Sigmoid colon (tissue), 6 donors: ENCODE measurements at regions not wholly inside any gene's neighbourhood (a gene's known extent, or its start where the extent isn't known, plus 50 kb on each side); places are given as distances from the start of the nearest gene placed in this dataset.
"Not testable (repeated sequence)": the region's sequence is repeated elsewhere in the genome, so short reads cannot be mapped to it uniquely, and the experiment has no call there.

Experiments
- DNase-seq: peaks from one replicate; pipeline ENCODE4 v3.0.0-alpha.2; 2019
- H3K27ac ChIP-seq, 4 donors: fragments of 200-600 bp; sonication (generic); one replicate each; pipeline ENCODE4 v1.5.1; 2016 to 2019; ENCODE audit warnings: mild to moderate bottlenecking in 1 of 4
- H3K27me3 ChIP-seq, 3 donors: fragments of 200-600 bp; sonication (generic); one replicate each; pipeline ENCODE4 v1.5.1; 2019; ENCODE audit warnings: mild to moderate bottlenecking in 1 of 3
- H3K36me3 ChIP-seq, 4 donors: fragments of 200-600 bp; sonication (generic); one replicate each; pipeline ENCODE4 v1.5.1; 2016 to 2019
- H3K4me1 ChIP-seq, 4 donors: fragments of 200-600 bp; sonication (generic); one replicate each; pipeline ENCODE4 v1.5.1; 2017 to 2019
- H3K4me3 ChIP-seq, 4 donors: fragments of 200-600 bp; sonication (generic); one replicate each; pipeline ENCODE4 v1.5.1; 2017 to 2019; ENCODE audit warnings: mild to moderate bottlenecking in 2 of 4, moderate library complexity in 1 of 4
- H3K9me3 ChIP-seq, 4 donors: fragments of 200-600 bp in 3 of 4; sonication (generic) in 3 of 4; one replicate each; pipeline versions ENCODE4 v1.5.1 to v1.6.1; 2013 to 2019
- CTCF ChIP-seq, 4 experiments: fragments of 450-650 bp in 3 of 4; fragments of 200-600 bp in 1 of 4; IDR thresholded peaks; one replicate each; pipeline ENCODE4 v1.5.1; 2016 to 2019; ENCODE audit warnings: antibody characterized with exemption in 4 of 4, mild to moderate bottlenecking in 3 of 4, moderate library complexity in 2 of 4
- EP300 ChIP-seq, 4 donors: sonication (generic); formaldehyde crosslinking; IDR thresholded peaks; one replicate each; pipeline ENCODE4 v1.6.1; 2017; ENCODE audit warnings: antibody characterized with exemption in 4 of 4
- POLR2A ChIP-seq, 2 donors: fragments of 450-650 bp; IDR thresholded peaks; one replicate each; pipeline ENCODE4 v1.6.1; 2016; ENCODE audit warnings: antibody characterized with exemption in 2 of 2, mild to moderate bottlenecking in 2 of 2, moderate library complexity in 2 of 2
- POLR2AphosphoS5 ChIP-seq, 4 donors: sonication (generic); formaldehyde crosslinking; IDR thresholded peaks; one replicate each; pipeline ENCODE4 v1.6.1; 2017; ENCODE audit warnings: antibody characterized with exemption in 4 of 4
- WGBS, 2 donors: extraction: QIAGEN DNeasy Blood & Tissue Kit; methylation state at CpG; one replicate each; pipeline ENCODE4 v1.1.7; 2013; 5-methylcytosine and 5-hydroxymethylcytosine counted together
- intact Hi-C: fragments of 100-400 bp; cut with DNase I; formaldehyde crosslinking; loops from one replicate; pipeline ENCODE4 v1.15.1; 2023
- donor health status: healthy with polysubstance abuse.
- donor health status: healthy.

GRCh38 chr3:176609361-176609760, 587.9 kb downstream of the TBL1XR1 start:
- H3K27ac ChIP-seq = no peak overlapping the region
- no peaks in the 10 kb centered on the region for H3K27me3 ChIP-seq
- intact Hi-C loops = no loop called here
- DNase-seq = no peak
- H3K4me1 ChIP-seq = no peaks in the 10 kb centered on the region
- 89 to 90% methylated on average over 5 of the region's 5 CpGs for whole genome bisulfite sequencing, 2 donors
- no peaks in the 10 kb centered on the region for H3K36me3 ChIP-seq
- no peak for TF ChIP-seq POLR2AphosphoS5 (IDR thresholded peaks at IDR 0.05)
- no peak for TF ChIP-seq EP300 (IDR thresholded peaks at IDR 0.05)
- no peak for TF ChIP-seq CTCF (IDR thresholded peaks at IDR 0.05)
- TF ChIP-seq POLR2A (IDR thresholded peaks at IDR 0.05) = no peak
- H3K9me3 ChIP-seq = no peaks in the 10 kb centered on the region
- no peak overlapping the region for H3K4me3 ChIP-seq

DNA sequence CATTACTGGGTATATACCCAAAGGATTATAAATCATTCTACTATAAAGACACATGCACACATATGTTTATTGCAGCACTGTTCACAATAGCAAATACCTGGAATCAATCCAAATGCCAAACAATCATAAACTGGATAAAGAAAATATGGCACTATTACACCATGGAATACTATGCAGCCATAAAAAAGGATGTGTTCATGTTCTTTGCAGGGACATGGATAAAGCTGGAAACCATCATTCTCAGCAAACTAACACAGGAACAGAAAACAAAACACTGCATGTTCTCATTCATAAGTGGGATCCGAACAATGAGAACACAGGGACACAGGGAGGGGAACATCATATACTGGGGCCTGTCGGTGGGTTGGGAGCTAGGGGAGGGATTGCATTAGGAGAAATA, 591.7 kb downstream of the TBL1XR1 start:
- H3K9me3 ChIP-seq, H3K36me3 ChIP-seq, intact Hi-C loops, DNase-seq, H3K4me1 ChIP-seq, H3K27me3 ChIP-seq, H3K4me3 ChIP-seq, H3K27ac ChIP-seq: not testable (repeated sequence)
- 91 to 95% methylated on average over 2 of the region's 2 CpGs for WGBS, 2 donors

GRCh38 chr3:176595307-176595706, 602.0 kb downstream of the TBL1XR1 start:
- H3K9me3 ChIP-seq = no peaks in the 10 kb centered on the region
- no peaks in the 10 kb centered on the region for H3K27me3 ChIP-seq
- H3K4me1 ChIP-seq = no peaks in the 10 kb centered on the region
- H3K27ac ChIP-seq = no peak overlapping the region
- no peak overlapping the region for H3K4me3 ChIP-seq
- H3K36me3 ChIP-seq = no peaks in the 10 kb centered on the region
- no peak for DNase-seq
- TF ChIP-seq POLR2AphosphoS5 (IDR thresholded peaks at IDR 0.05) = no peak
- TF ChIP-seq EP300 (IDR thresholded peaks at IDR 0.05) = no peak
- no peak for TF ChIP-seq POLR2A (IDR thresholded peaks at IDR 0.05)
- TF ChIP-seq CTCF (IDR thresholded peaks at IDR 0.05) = no peak
- intact Hi-C loops = no loop called here

DNA sequence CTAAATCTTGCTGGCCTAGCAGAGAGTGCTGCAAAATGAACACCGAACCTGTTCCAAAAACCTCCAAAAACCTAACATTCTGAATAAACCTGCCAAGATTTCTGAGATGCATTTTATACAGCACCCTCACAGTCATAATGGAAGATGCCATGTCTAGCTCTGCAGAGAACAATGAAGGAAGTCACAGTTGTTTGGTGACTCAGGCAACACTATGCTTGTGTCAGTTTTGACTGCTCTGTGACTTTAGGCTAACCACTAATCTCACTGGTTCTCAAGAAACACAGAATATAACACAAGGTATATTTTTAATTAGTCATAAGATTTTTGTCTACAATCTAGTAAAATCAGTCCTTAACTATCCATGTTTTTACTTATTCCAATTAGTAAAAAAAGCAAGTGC, 606.6 kb downstream of the TBL1XR1 start:
- DNase-seq = no peak
- Histone ChIP-seq H3K27ac (no peak overlapping the region), H3K9me3 (no peaks in the 10 kb centered on the region), H3K4me1 (no peaks in the 10 kb centered on the region), H3K27me3 (no peaks in the 10 kb centered on the region), H3K4me3 (no peak overlapping the region), H3K36me3 (no peaks in the 10 kb centered on the region)
- intact Hi-C loops = no loop called here
- WGBS, 2 donors = 86 to 95% methylated on average over 1 of the region's 1 CpG
- TF ChIP-seq CTCF (IDR thresholded peaks at IDR 0.05) (no peak), POLR2AphosphoS5 (IDR thresholded peaks at IDR 0.05) (no peak)

- no peaks in the 10 kb centered on the region for H3K27me3 ChIP-seq
- no peak overlapping the region for H3K4me3 ChIP-seq
- H3K9me3 ChIP-seq = no peaks in the 10 kb centered on the region
- WGBS, 2 donors = 44 to 78% methylated on average over 2 of the region's 2 CpGs
- H3K36me3 ChIP-seq = no peaks in the 10 kb centered on the region
- TF ChIP-seq CTCF (IDR thresholded peaks at IDR 0.05) (no peak), POLR2AphosphoS5 (IDR thresholded peaks at IDR 0.05) (no peak), POLR2A (IDR thresholded peaks at IDR 0.05) (no peak), EP300 (IDR thresholded peaks at IDR 0.05) (no peak)
- H3K27ac ChIP-seq = no peak overlapping the region
- no peak for DNase-seq
- intact Hi-C loops = no loop called here
- no peaks in the 10 kb centered on the region for H3K4me1 ChIP-seq
Observed at GRCh38 chr3:176587089-176587488, 610.2 kb downstream of the TBL1XR1 start.
